Esophagus muscularis mucosa (tissue), 4 donors: ENCODE measurements at regions not wholly inside any gene's neighbourhood (a gene's known extent, or its start where the extent isn't known, plus 50 kb on each side); places are given as distances from the start of the nearest gene placed in this dataset.

ENCODE experiments used
- DNase-seq: peaks from one replicate; pipeline ENCODE4 v3.0.0-alpha.2; 2017; ENCODE audit errors: extremely low spot score
- H3K27ac ChIP-seq, 4 donors: fragments of 200-600 bp; sonication (generic); replicated peaks in 1 of 4; 1 replicate in 3 of 4; 2 replicates in 1 of 4; pipeline ENCODE4 v1.5.1; 2016 to 2019; ENCODE audit warnings: mild to moderate bottlenecking in 1 of 4
- H3K27me3 ChIP-seq, 4 donors: fragments of 200-600 bp; sonication (generic); one replicate each; pipeline versions ENCODE4 v1.5.1 to v1.6.0; 2016 to 2019
- H3K36me3 ChIP-seq, 4 donors: fragments of 200-600 bp; sonication (generic); one replicate each; pipeline ENCODE4 v1.5.1; 2016 to 2019
- H3K4me1 ChIP-seq, 4 donors: fragments of 200-600 bp; sonication (generic); one replicate each; pipeline ENCODE4 v1.5.1; 2016 to 2019
- H3K4me3 ChIP-seq, 4 donors: fragments of 200-600 bp; sonication (generic); 1 replicate in 2 of 4; 2 replicates in 2 of 4; pipeline ENCODE4 v1.5.1; 2016 to 2019; ENCODE audit warnings: mild to moderate bottlenecking in 4 of 4, moderate library complexity in 1 of 4
- H3K9me3 ChIP-seq, 4 donors: fragments of 200-600 bp; sonication (generic); 1 replicate in 3 of 4; 2 replicates in 1 of 4; pipeline ENCODE4 v1.5.1; 2016 to 2019
- CTCF ChIP-seq, 3 experiments: fragments of 200-600 bp in 2 of 3; fragments of 450-650 bp in 1 of 3; sonication (generic) in 2 of 3; IDR thresholded peaks; one replicate each; pipeline ENCODE4 v1.5.1; 2017 to 2019; ENCODE audit warnings: antibody characterized with exemption in 3 of 3, mild to moderate bottlenecking in 2 of 3, moderate library complexity in 1 of 3
- EP300 ChIP-seq: sonication (generic); formaldehyde crosslinking; IDR thresholded peaks from one replicate; pipeline ENCODE4 v1.6.1; 2017; ENCODE audit warnings: antibody characterized with exemption
- POLR2A ChIP-seq: fragments of 450-650 bp; IDR thresholded peaks from one replicate; pipeline ENCODE4 v1.6.1; 2017; ENCODE audit warnings: antibody characterized with exemption, moderate library complexity, mild to moderate bottlenecking, low read depth
- POLR2AphosphoS5 ChIP-seq, 2 donors: sonication (generic); formaldehyde crosslinking; IDR thresholded peaks; one replicate each; pipeline ENCODE4 v1.6.1; 2017; ENCODE audit warnings: antibody characterized with exemption in 2 of 2
- WGBS: methylation state at CpG from one replicate; pipeline ENCODE4 v1.1.5; 2018; 5-methylcytosine and 5-hydroxymethylcytosine counted together
- intact Hi-C: fragments of 100-400 bp; cut with DNase I; formaldehyde crosslinking; loops from one replicate; pipeline ENCODE4 v1.15.1; 2023

GRCh38 chr20:39773380-39774000 lies 811.3 kb downstream of the DHX35 start:
- TF ChIP-seq POLR2AphosphoS5 (IDR thresholded peaks at IDR 0.05), result no peak
- TF ChIP-seq CTCF (IDR thresholded peaks at IDR 0.05), result no peak
- TF ChIP-seq POLR2A, result no peak
- no peak for TF ChIP-seq EP300
- no peak for DNase-seq
- peaks cover 0 to 11% (median 8%) of the 10 kb centered on the region in 4 donors for H3K4me1 ChIP-seq
- no peak overlapping the region for H3K27ac ChIP-seq
- H3K9me3 ChIP-seq, result peaks cover 0 to 15% (median 9%) of the 10 kb centered on the region in 4 donors
- intact Hi-C loops, result no loop called here
- no peaks in the 10 kb centered on the region for H3K27me3 ChIP-seq
- H3K36me3 ChIP-seq, result no peaks in the 10 kb centered on the region
- no peak overlapping the region for H3K4me3 ChIP-seq
- 92% methylated on average over 5 of the region's 5 CpGs for WGBS

- no peaks in the 10 kb centered on the region for H3K27me3 ChIP-seq
- intact Hi-C loops, result no loop called here
- DNase-seq, result no peak
- H3K4me1 ChIP-seq, result no peaks in the 10 kb centered on the region
- no peaks in the 10 kb centered on the region for H3K36me3 ChIP-seq
- H3K4me3 ChIP-seq, result no peak overlapping the region
- no peak overlapping the region for H3K27ac ChIP-seq
- TF ChIP-seq POLR2A (no peak), CTCF (IDR thresholded peaks at IDR 0.05) (no peak), POLR2AphosphoS5 (IDR thresholded peaks at IDR 0.05) (no peak), EP300 (no peak)
- H3K9me3 ChIP-seq, result peaks cover 0 to 31% (median 12%) of the 10 kb centered on the region in 4 donors
- 88% methylated on average over 1 of the region's 1 CpG for WGBS
Observed at GRCh38 chr20:39767352-39767751, 805.2 kb downstream of the DHX35 start.

- Histone ChIP-seq H3K4me3 (no peak overlapping the region), H3K9me3 (peaks cover 0 to 31% (median 12%) of the 10 kb centered on the region in 4 donors), H3K36me3 (no peaks in the 10 kb centered on the region), H3K27me3 (no peaks in the 10 kb centered on the region), H3K4me1 (no peaks in the 10 kb centered on the region), H3K27ac (no peak overlapping the region)
- no peak for TF ChIP-seq EP300
- intact Hi-C loops, result no loop called here
- 47% methylated on average over 1 of the region's 1 CpG for WGBS
- no peak for DNase-seq
Observed at GRCh38 chr20:39766333-39766732, 804.2 kb downstream of the DHX35 start.

- H3K27me3 ChIP-seq, result no peaks in the 10 kb centered on the region
- intact Hi-C loops, result no loop called here
- no peak overlapping the region for H3K27ac ChIP-seq
- DNase-seq, result no peak
- TF ChIP-seq CTCF (IDR thresholded peaks at IDR 0.05) (no peak), EP300 (no peak), POLR2A (no peak), POLR2AphosphoS5 (IDR thresholded peaks at IDR 0.05) (no peak)
- H3K4me1 ChIP-seq, result no peaks in the 10 kb centered on the region
- H3K36me3 ChIP-seq, result no peaks in the 10 kb centered on the region
- H3K9me3 ChIP-seq, result peaks cover 0 to 9% (median 2%) of the 10 kb centered on the region in 4 donors
- H3K4me3 ChIP-seq, result no peak overlapping the region
- WGBS, result 86% methylated on average over 9 of the region's 9 CpGs
Observed at GRCh38 chr20:39762716-39763115, 800.6 kb downstream of the DHX35 start.

- 48% methylated on average over 4 of the region's 4 CpGs for WGBS
- Histone ChIP-seq H3K4me1 (no peaks in the 10 kb centered on the region), H3K36me3 (no peaks in the 10 kb centered on the region), H3K9me3 (peaks cover 0 to 3% (median 0%) of the 10 kb centered on the region in 4 donors), H3K4me3 (no peak overlapping the region), H3K27me3 (no peaks in the 10 kb centered on the region), H3K27ac (no peak overlapping the region)
- no peak for DNase-seq
- intact Hi-C loops, result no loop called here
- TF ChIP-seq CTCF (IDR thresholded peaks at IDR 0.05), result no peak
- no peak for TF ChIP-seq EP300
- no peak for TF ChIP-seq POLR2AphosphoS5 (IDR thresholded peaks at IDR 0.05)
- no peak for TF ChIP-seq POLR2A
Observed at GRCh38 chr20:39758876-39759275, 796.7 kb downstream of the DHX35 start.
